Lung (tissue), 11 donors: ENCODE measurements at regions not wholly inside any gene's neighbourhood (a gene's known extent, or its start where the extent isn't known, plus 50 kb on each side); places are given as distances from the start of the nearest gene placed in this dataset.

Experiments used
- ATAC-seq: fragments of 200-7000 bp; cut with Tn5 transposase; one replicate; pipeline ENCODE4 v1.9.1; 2020; ENCODE audit warnings: moderate number of reproducible peaks; ENCODE audit not compliant: insufficient read depth, low FRiP score
- DNase-seq, 3 donors: peaks; one replicate each; pipeline ENCODE4 v3.0.0-alpha.2; 2013 to 2017
- H3K27ac ChIP-seq, 2 donors: one replicate each; pipeline ENCODE4 v1.5.1; 2013; ENCODE audit warnings: mild to moderate bottlenecking in 2 of 2, moderate library complexity in 2 of 2, control low read depth in 1 of 2, inconsistent platforms in 1 of 2, low read depth in 1 of 2, low read length in 1 of 2
- H3K27me3 ChIP-seq, 3 donors: one replicate each; pipeline ENCODE4 v1.5.1; 2013; ENCODE audit warnings: low read length in 2 of 3; ENCODE audit not compliant: control insufficient read depth in 3 of 3, insufficient read depth in 3 of 3
- H3K36me3 ChIP-seq, 4 donors: one replicate each; pipeline ENCODE4 v1.5.1; 2013; ENCODE audit warnings: low read length in 4 of 4, mild to moderate bottlenecking in 1 of 4, moderate library complexity in 1 of 4; ENCODE audit not compliant: control insufficient read depth in 4 of 4, insufficient read depth in 4 of 4
- H3K4me1 ChIP-seq, 5 donors: one replicate each; pipeline ENCODE4 v1.5.1; 2013; ENCODE audit warnings: low read length in 5 of 5, mild to moderate bottlenecking in 2 of 5, moderate library complexity in 1 of 5; ENCODE audit not compliant: control insufficient read depth in 5 of 5, insufficient read depth in 5 of 5
- H3K4me3 ChIP-seq: one replicate; pipeline ENCODE4 v1.5.1; 2013; ENCODE audit warnings: mild to moderate bottlenecking, control low read depth, moderate library complexity
- H3K9ac ChIP-seq, 2 donors: one replicate each; pipeline ENCODE4 v1.5.1; 2013; ENCODE audit warnings: low read length in 2 of 2, control low read depth in 1 of 2; ENCODE audit not compliant: insufficient read depth in 1 of 2
- H3K9me3 ChIP-seq, 4 donors: one replicate each; pipeline ENCODE4 v1.5.1; 2013; ENCODE audit warnings: low read length in 3 of 4, mild to moderate bottlenecking in 1 of 4, moderate library complexity in 1 of 4; ENCODE audit not compliant: control insufficient read depth in 4 of 4, insufficient read depth in 3 of 4
- CTCF ChIP-seq: IDR thresholded peaks from 2 replicates; pipeline ENCODE4 v1.5.1; 2012; ENCODE audit warnings: mild to moderate bottlenecking; ENCODE audit errors: control extremely low read depth, extremely low read depth
- WGBS, 2 donors: extraction: QIAGEN DNeasy Blood & Tissue Kit; methylation state at CpG; one replicate each; pipeline ENCODE4 v1.1.7; 2013; 5-methylcytosine and 5-hydroxymethylcytosine counted together
- donor health status: control.
- donor health status: control.
- donor health status: Bipolar disorder and iron deficiency.
- donor health status: healthy.
- donor health status: DM: yes; HTN: yes; CAD: no.

GRCh38 chr6:112929641-112930040, 582.5 kb downstream of the RFPL4B start:
- TF ChIP-seq CTCF = no peak
- Histone ChIP-seq H3K27ac (no peak overlapping the region), H3K9me3 (no peaks in the 10 kb centered on the region), H3K27me3 (no peaks in the 10 kb centered on the region), H3K36me3 (no peaks in the 10 kb centered on the region), H3K4me1 (no peaks in the 10 kb centered on the region), H3K4me3 (no peak overlapping the region), H3K9ac (no peak overlapping the region)
- ATAC-seq (no peak), DNase-seq (no peak)

- Histone ChIP-seq H3K27me3 (no peaks in the 10 kb centered on the region), H3K9me3 (no peaks in the 10 kb centered on the region), H3K36me3 (no peaks in the 10 kb centered on the region), H3K9ac (no peak overlapping the region), H3K27ac (no peak overlapping the region), H3K4me1 (peaks cover 0 to 7% (median 0%) of the 10 kb centered on the region in 5 donors), H3K4me3 (no peak overlapping the region)
- ATAC-seq (no peak), DNase-seq (no peak)
- 63 to 80% methylated on average over 3 of the region's 3 CpGs for WGBS, 2 donors
- TF ChIP-seq CTCF = no peak
These were observed 584.7 kb downstream of the RFPL4B start for GRCh38 chr6:112931832-112932231.

GRCh38 chr6:112933947-112934346, 586.8 kb downstream of the RFPL4B start:
- Histone ChIP-seq H3K9me3 (no peaks in the 10 kb centered on the region), H3K27me3 (no peaks in the 10 kb centered on the region), H3K4me1 (peaks cover 0 to 11% (median 0%) of the 10 kb centered on the region in 5 donors), H3K9ac (no peak overlapping the region), H3K27ac (no peak overlapping the region), H3K4me3 (no peak overlapping the region), H3K36me3 (no peaks in the 10 kb centered on the region)
- no peak for ATAC-seq
- DNase-seq = no peak
- TF ChIP-seq CTCF = no peak
